Lung (tissue), 11 donors: ENCODE measurements at regions not wholly inside any gene's neighbourhood (a gene's known extent, or its start where the extent isn't known, plus 50 kb on each side); places are given as distances from the start of the nearest gene placed in this dataset.

ENCODE experiments used
- ATAC-seq: fragments of 200-7000 bp; cut with Tn5 transposase; one replicate; pipeline ENCODE4 v1.9.1; 2020; ENCODE audit warnings: moderate number of reproducible peaks; ENCODE audit not compliant: insufficient read depth, low FRiP score
- DNase-seq, 3 donors: peaks; one replicate each; pipeline ENCODE4 v3.0.0-alpha.2; 2013 to 2017
- H3K27ac ChIP-seq, 2 donors: one replicate each; pipeline ENCODE4 v1.5.1; 2013; ENCODE audit warnings: mild to moderate bottlenecking in 2 of 2, moderate library complexity in 2 of 2, control low read depth in 1 of 2, inconsistent platforms in 1 of 2, low read depth in 1 of 2, low read length in 1 of 2
- H3K27me3 ChIP-seq, 3 donors: one replicate each; pipeline ENCODE4 v1.5.1; 2013; ENCODE audit warnings: low read length in 2 of 3; ENCODE audit not compliant: control insufficient read depth in 3 of 3, insufficient read depth in 3 of 3
- H3K36me3 ChIP-seq, 4 donors: one replicate each; pipeline ENCODE4 v1.5.1; 2013; ENCODE audit warnings: low read length in 4 of 4, mild to moderate bottlenecking in 1 of 4, moderate library complexity in 1 of 4; ENCODE audit not compliant: control insufficient read depth in 4 of 4, insufficient read depth in 4 of 4
- H3K4me1 ChIP-seq, 5 donors: one replicate each; pipeline ENCODE4 v1.5.1; 2013; ENCODE audit warnings: low read length in 5 of 5, mild to moderate bottlenecking in 2 of 5, moderate library complexity in 1 of 5; ENCODE audit not compliant: control insufficient read depth in 5 of 5, insufficient read depth in 5 of 5
- H3K4me3 ChIP-seq: one replicate; pipeline ENCODE4 v1.5.1; 2013; ENCODE audit warnings: mild to moderate bottlenecking, control low read depth, moderate library complexity
- H3K9ac ChIP-seq, 2 donors: one replicate each; pipeline ENCODE4 v1.5.1; 2013; ENCODE audit warnings: low read length in 2 of 2, control low read depth in 1 of 2; ENCODE audit not compliant: insufficient read depth in 1 of 2
- H3K9me3 ChIP-seq, 4 donors: one replicate each; pipeline ENCODE4 v1.5.1; 2013; ENCODE audit warnings: low read length in 3 of 4, mild to moderate bottlenecking in 1 of 4, moderate library complexity in 1 of 4; ENCODE audit not compliant: control insufficient read depth in 4 of 4, insufficient read depth in 3 of 4
- WGBS, 2 donors: extraction: QIAGEN DNeasy Blood & Tissue Kit; methylation state at CpG; one replicate each; pipeline ENCODE4 v1.1.7; 2013; 5-methylcytosine and 5-hydroxymethylcytosine counted together
- TF ChIP-seq, protein P1 (sequence below): IDR thresholded peaks from 2 replicates; pipeline ENCODE4 v1.5.1; 2012; ENCODE audit warnings: mild to moderate bottlenecking; ENCODE audit errors: control extremely low read depth, extremely low read depth
- donor health status: control.
- donor health status: control.
- donor health status: Bipolar disorder and iron deficiency.
- donor health status: healthy.
- donor health status: DM: yes; HTN: yes; CAD: no.

DNA sequence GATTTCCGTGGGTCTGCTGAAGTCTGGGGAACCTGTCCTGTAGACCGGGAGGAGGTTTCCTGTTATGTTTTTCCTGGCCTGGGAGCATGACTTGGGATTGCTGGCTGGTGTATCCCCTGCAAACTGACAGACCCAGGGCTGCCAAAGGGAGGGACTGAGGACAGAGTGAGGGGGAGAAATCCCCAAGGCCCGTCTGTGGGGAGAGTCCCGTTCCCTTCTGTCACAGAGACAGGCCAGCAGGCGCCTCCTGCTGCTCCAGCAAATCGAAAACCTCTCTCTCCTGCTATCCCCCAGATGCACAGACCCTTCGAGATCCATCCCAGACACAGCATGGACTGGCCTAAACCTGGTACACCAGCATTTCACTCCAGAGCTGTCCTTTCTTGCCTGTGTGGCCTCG is 56.2 kb upstream of the ALDH1B1 start:
- Histone ChIP-seq H3K27ac (no peak overlapping the region), H3K27me3 (no peaks in the 10 kb centered on the region), H3K9ac (no peak overlapping the region), H3K4me1 (peaks cover 0 to 10% (median 0%) of the 10 kb centered on the region in 5 donors), H3K4me3 (no peak overlapping the region), H3K9me3 (no peaks in the 10 kb centered on the region), H3K36me3 (no peaks in the 10 kb centered on the region)
- DNase-seq: no peak
- WGBS, 2 donors: 75 to 84% methylated on average over 8 of the region's 8 CpGs
- TF ChIP-seq, protein P1, sequence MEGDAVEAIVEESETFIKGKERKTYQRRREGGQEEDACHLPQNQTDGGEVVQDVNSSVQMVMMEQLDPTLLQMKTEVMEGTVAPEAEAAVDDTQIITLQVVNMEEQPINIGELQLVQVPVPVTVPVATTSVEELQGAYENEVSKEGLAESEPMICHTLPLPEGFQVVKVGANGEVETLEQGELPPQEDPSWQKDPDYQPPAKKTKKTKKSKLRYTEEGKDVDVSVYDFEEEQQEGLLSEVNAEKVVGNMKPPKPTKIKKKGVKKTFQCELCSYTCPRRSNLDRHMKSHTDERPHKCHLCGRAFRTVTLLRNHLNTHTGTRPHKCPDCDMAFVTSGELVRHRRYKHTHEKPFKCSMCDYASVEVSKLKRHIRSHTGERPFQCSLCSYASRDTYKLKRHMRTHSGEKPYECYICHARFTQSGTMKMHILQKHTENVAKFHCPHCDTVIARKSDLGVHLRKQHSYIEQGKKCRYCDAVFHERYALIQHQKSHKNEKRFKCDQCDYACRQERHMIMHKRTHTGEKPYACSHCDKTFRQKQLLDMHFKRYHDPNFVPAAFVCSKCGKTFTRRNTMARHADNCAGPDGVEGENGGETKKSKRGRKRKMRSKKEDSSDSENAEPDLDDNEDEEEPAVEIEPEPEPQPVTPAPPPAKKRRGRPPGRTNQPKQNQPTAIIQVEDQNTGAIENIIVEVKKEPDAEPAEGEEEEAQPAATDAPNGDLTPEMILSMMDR: no peak
- ATAC-seq: no peak

DNA sequence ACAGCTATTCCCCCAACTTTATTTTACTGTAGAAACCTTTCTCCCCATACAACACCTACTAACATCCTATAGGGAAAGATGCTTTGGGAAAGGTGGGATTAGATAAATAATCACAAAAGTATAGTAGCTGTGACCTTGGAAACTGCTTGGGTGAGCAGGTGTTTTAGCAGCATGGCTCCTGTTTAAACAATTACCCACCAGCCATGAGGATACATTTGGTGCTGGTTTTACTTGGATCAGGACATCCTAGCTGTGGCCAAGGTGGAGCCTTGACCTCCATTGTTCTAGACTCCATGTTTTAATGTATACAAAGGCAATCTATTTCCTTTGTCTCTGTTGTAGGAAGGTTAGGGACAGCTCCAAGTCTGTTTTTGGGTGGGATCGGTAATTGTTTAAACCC is 56.8 kb upstream of the ALDH1B1 start:
- Histone ChIP-seq H3K27me3 (no peaks in the 10 kb centered on the region), H3K9ac (no peak overlapping the region), H3K9me3 (no peaks in the 10 kb centered on the region), H3K36me3 (no peaks in the 10 kb centered on the region), H3K4me3 (no peak overlapping the region), H3K27ac (no peak overlapping the region), H3K4me1 (peaks cover 0 to 10% (median 0%) of the 10 kb centered on the region in 5 donors)
- TF ChIP-seq, protein P1: no peak
- DNase-seq (no peak), ATAC-seq (no peak)
- 64 to 83% methylated on average over 1 of the region's 1 CpG for WGBS, 2 donors

DNA sequence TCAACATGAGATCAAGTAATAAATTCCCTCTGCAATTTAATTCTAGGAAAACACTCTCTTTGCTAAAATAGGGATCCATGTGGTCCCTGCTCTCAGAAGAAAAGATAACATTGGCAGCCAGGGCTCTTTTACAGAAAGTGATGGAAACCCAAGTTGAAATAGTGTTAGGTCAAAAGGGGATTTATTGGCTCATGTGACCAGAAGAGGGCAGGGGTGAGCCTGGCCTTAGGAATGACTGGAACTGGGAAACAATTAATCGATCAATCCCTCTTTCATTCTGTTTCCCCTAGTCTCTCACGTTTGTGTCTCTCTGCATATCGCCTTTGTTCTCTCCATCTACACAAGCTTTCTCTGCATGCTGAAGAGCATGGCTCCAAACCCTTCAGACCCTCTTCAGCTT is 58.3 kb upstream of the ALDH1B1 start:
- ATAC-seq: no peak
- WGBS, 2 donors: 49 to 56% methylated on average over 3 of the region's 3 CpGs

More for the DNA sequence above, 58.3 kb upstream of the ALDH1B1 start:
- TF ChIP-seq, protein P1: no peak
- no peaks in the 10 kb centered on the region for H3K9me3 ChIP-seq
- H3K36me3 ChIP-seq: no peaks in the 10 kb centered on the region
- no peak overlapping the region for H3K4me3 ChIP-seq
- no peak for DNase-seq
- H3K9ac ChIP-seq: no peak overlapping the region
- peaks cover 0 to 3% (median 0%) of the 10 kb centered on the region in 5 donors for H3K4me1 ChIP-seq
- no peak overlapping the region for H3K27ac ChIP-seq
- H3K27me3 ChIP-seq: no peaks in the 10 kb centered on the region
